ENCODE measurements at regions not wholly inside any gene's neighbourhood (a gene's known extent, or its start where the extent isn't known, plus 50 kb on each side); places are given as distances from the start of the nearest gene placed in this dataset.

DNA sequence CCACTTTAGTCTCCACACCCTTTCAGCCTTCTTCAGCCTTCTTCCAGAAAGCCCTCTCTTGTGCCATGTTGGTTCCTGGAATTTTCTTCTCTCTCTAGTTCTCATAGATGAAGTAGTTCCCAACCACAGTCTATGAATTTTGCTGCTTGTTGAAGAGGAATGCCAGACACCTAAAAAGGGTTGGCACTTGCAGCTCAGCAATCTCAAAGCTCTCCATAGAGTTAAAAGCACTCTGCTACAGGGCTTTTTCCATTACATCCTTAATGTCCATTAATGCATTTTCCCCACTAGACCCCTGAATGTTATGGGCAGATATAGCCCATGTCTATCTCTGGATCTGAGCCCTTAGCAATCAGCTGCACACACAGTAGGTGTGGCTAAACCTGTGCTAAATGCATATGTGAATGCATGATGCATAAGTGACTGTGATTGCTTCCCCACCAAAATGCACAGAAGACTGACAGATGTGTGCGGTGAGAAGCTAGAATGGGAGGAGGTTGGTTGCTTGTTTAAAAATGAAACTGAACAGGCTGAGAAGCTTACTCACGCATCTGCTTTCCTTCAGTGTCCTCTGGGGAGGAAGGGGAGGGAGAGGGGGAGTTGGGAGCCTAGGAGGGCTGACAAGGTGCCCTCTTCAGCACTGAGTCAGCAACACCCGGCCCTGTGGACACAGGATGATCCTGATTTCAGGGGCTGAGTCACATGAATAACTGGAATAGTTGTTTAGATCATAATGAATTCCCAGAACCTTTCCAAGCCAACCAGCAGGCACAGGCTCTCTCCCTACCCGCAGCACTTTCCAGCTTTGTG is 146.1 kb upstream of the FGGY start:
- peak; percentile 53 for DNase-seq (ENCODE audit: low spot score)

DNA sequence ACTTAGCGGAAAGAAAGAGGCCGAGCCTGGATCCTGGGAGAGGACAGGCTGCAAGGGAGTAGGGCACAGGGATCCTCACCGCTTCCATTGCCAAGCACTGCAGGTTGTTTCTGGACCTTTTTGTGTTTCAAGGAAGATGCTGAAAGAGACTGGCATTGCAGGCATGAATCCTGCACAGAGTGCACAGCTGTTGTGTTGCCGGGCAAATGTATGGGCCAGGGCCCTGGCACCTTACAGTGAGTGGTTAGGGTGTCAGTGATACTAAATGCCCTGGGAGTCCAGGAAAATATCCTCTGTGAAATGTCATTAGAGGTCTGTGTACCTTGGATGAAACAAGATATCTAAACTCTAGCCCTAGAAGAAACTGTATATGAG is 145.5 kb upstream of the FGGY start:
- DNase-seq (ENCODE audit: low spot score), result no peak

GRCh38 chr1:59151860-59152259 is 145.0 kb upstream of the FGGY start:
- DNase-seq (ENCODE audit: low spot score), result no peak

- no peak for DNase-seq (ENCODE audit: low spot score)
These were observed 144.4 kb upstream of the FGGY start for GRCh38 chr1:59152511-59152910.

DNA sequence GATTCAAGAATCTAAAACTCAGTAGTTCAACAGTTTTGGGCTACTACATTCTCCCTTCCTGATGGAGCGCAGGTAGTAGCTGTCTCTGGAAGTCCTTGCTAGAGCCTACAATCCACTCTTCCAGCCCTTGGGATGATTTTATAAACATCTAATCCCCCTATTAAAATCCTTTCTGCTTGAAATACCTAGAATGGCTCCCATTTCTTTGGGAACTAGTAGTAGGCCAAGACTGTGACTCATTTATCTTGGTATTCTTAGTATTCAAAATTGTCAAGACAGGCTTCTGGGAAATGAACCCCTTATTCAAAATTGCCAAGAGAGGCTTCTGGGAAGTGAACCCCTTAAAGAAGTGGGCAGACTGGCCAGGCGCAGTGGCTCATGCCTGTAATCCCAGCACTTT is 142.5 kb upstream of the FGGY start:
- DNase-seq (ENCODE audit: low spot score), result no peak

DNA sequence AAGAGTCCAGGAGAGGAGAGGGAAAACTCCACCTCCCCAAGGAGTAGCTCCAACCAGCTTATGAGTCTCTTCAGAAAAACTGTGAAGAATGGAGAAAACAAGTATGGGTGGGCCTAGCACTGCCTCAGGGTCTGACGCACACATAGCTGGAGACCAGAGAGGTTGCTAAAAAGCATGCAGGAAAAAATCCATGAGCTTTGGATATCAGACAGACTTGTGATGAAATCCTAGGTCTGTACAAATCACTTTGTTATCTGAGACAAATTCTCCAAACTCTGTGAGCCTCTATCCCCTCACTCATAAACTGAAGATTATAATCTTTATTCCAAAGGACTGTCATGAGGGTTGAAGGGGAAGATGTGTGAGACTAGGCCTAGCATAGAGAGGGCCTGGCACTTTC is 141.5 kb upstream of the FGGY start:
- no peak for DNase-seq (ENCODE audit: low spot score)

GRCh38 chr1:59156051-59156450 is 140.8 kb upstream of the FGGY start:
- peak; percentile 16 for DNase-seq (ENCODE audit: low spot score)

- DNase-seq (ENCODE audit: low spot score), result peak; percentile 40
These were observed 140.2 kb upstream of the FGGY start for GRCh38 chr1:59156526-59157199.

DNA sequence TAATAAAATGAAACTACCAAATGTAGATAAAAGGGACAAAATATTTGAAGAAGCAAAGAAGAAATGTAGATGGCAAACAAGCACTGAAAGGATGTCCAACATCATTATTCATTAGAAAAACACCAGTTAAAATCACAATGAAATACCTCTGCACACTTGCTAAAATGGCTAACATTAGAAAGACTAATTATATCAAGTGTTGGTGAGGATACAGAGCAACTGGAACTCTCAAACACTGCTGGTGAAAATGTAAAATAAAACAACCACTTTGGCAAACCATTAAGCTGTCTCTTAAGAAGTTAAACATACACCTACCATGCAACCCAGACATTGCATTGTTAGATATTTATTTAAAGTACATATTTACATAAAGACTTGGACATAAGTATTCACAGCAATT is 138.6 kb upstream of the FGGY start:
- no peak for DNase-seq (ENCODE audit: low spot score)

DNA sequence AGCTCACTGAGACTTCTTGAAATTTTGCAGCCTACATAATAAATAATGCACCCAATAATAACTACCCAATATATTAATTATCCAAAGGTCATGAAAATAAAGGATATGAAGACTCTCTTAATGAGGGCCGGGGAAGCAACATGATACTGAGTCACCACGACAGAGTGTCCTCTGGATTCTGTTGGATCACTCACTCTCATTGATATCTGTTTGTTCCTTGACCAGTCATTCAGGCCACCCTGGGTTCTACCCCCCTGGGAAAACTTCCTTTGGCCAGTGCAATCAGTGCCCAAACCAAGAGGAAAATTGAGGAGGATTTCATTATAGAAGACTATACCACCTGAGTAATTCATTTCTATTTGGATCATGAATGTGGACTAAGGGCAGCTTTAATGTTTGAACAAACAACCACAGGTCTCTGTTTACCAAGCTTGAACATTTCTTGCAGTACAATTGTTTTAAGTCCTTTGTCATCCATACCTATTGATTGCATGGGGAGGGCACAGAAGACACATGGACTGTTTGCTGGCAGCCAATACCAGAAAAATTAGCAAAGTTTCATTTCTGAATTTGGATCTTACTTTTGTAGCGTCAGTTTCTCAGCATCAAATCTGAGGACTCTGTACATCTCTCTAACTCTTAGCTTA is 137.2 kb upstream of the FGGY start:
- DNase-seq (ENCODE audit: low spot score), result no peak

DNA sequence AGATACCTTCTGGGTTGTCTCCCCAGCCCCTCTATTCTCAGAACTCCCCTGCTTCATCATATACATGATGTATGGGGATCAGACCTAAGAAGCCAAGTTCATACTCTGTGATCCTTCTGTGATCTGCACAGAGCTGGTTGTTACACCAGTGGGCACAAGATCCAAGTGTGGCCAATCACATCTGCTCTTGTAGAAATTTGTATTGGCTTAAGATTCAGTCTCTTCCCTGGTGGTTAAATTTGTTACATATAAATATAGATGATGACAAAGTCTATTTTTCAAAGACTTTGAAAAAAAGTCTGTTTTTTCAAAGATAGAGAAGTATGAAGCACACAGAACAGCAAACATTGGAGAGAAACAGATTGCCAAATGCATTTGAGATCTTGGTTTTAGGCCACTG is 135.8 kb upstream of the FGGY start:
- DNase-seq (ENCODE audit: low spot score), result no peak

GRCh38 chr1:59162665-59163064 is 134.2 kb upstream of the FGGY start:
- DNase-seq (ENCODE audit: low spot score), result no peak

- DNase-seq (ENCODE audit: low spot score), result no peak
These were observed 133.4 kb upstream of the FGGY start for GRCh38 chr1:59163268-59164092.

DNA sequence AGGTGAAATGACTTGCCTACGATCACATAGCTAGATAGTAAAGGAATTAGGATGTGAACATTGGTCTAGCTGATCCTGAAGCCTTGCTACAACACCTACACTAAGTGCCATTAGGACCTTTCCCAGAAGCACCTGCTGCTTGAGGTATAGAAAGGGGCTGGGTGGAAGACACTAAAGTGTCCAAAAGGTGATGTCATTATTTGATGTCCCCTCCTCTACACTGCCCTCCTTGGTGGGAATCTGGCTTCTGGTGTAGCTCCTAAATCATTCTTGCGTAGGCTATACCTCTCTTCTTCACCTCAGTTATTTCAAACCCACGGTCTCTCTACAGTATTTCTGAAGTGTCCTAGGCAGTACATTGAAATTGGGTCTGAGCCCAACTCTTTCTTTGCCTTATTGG is 132.5 kb upstream of the FGGY start:
- DNase-seq (ENCODE audit: low spot score), result no peak

- no peak for DNase-seq (ENCODE audit: low spot score)
These were observed 131.5 kb upstream of the FGGY start for GRCh38 chr1:59165353-59165752.

GRCh38 chr1:59169703-59170102 is 127.2 kb upstream of the FGGY start:
- DNase-seq (ENCODE audit: low spot score), result no peak

GRCh38 chr1:59170659-59171058 is 126.2 kb upstream of the FGGY start:
- DNase-seq (ENCODE audit: low spot score), result no peak

- DNase-seq (ENCODE audit: low spot score), result no peak
These were observed 125.1 kb upstream of the FGGY start for GRCh38 chr1:59171788-59172187.

GRCh38 chr1:59172693-59173092 is 124.2 kb upstream of the FGGY start:
- DNase-seq (ENCODE audit: low spot score), result no peak

GRCh38 chr1:59173721-59174120 is 123.2 kb upstream of the FGGY start:
- no peak for DNase-seq (ENCODE audit: low spot score)

- DNase-seq (ENCODE audit: low spot score), result no peak
These were observed 120.4 kb upstream of the FGGY start for GRCh38 chr1:59176471-59176870.

GRCh38 chr1:59177756-59178155 is 119.1 kb upstream of the FGGY start:
- no peak for DNase-seq (ENCODE audit: low spot score)

Data from Ammon's horn (tissue), 1 donor.